ENCODE measurements at regions not wholly inside any gene's neighbourhood (a gene's known extent, or its start where the extent isn't known, plus 50 kb on each side); places are given as distances from the start of the nearest gene placed in this dataset.
"Not testable (repeated sequence)": the region's sequence is repeated elsewhere in the genome, so short reads cannot be mapped to it uniquely, and the experiment has no call there.

DNA sequence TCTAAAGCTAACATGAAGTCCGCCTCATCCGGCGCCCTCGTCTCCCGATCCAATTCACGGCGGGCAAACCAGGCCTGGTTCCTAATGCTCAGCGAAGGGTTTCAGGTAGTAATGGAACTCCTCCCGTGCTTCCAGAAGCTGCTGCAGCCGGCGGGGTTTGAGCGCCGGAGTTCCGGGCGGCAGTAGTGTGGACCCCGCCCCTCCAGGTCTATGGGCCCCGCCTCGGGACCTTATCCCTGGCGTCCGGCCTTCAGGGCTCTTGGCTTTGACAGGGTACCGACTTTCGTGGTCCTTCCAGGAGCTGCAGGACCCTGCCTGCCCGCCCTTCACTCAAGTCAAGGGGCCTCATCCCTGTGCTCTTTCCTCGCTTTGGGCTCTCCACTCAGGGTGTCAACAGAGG lies 304.1 kb downstream of the FAM72C start:
- H3K36me3 Mint-ChIP-seq (ENCODE audit: low read depth): no peaks in the 10 kb centered on the region
- H3K27me3 Mint-ChIP-seq (ENCODE audit: insufficient read depth): peaks cover 26% of the 10 kb centered on the region
- H3K9me3 Mint-ChIP-seq: no peaks in the 10 kb centered on the region
- DNase-seq: no peak
- H3K4me1 Mint-ChIP-seq (ENCODE audit: low read depth): no peaks in the 10 kb centered on the region
- TF ChIP-seq, protein P1, sequence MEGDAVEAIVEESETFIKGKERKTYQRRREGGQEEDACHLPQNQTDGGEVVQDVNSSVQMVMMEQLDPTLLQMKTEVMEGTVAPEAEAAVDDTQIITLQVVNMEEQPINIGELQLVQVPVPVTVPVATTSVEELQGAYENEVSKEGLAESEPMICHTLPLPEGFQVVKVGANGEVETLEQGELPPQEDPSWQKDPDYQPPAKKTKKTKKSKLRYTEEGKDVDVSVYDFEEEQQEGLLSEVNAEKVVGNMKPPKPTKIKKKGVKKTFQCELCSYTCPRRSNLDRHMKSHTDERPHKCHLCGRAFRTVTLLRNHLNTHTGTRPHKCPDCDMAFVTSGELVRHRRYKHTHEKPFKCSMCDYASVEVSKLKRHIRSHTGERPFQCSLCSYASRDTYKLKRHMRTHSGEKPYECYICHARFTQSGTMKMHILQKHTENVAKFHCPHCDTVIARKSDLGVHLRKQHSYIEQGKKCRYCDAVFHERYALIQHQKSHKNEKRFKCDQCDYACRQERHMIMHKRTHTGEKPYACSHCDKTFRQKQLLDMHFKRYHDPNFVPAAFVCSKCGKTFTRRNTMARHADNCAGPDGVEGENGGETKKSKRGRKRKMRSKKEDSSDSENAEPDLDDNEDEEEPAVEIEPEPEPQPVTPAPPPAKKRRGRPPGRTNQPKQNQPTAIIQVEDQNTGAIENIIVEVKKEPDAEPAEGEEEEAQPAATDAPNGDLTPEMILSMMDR (IDR thresholded peaks at IDR 0.05): no peak
- H3K4me3 Mint-ChIP-seq: no peak overlapping the region
- H3K27ac Mint-ChIP-seq: no peak overlapping the region

DNA sequence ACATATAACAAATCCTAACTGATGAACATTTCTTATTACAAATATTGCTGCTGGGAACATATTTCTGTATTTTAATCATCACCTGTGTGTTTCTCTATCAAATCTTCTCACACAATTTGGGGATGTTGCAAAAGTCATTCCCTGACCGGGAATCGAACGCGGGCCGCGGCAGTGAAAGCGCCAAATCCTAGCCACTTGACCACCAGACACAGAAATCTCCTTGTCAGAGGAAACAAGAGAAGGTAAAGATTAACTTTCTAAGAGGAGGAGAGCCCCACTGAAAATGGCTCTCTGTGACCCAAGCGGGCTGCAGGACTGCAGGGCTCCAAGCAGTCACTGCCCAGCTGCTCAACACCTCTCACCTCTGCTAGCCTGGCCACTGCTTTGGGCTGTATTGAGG lies 304.9 kb downstream of the FAM72C start:
- no peak overlapping the region for H3K27ac Mint-ChIP-seq
- H3K4me3 Mint-ChIP-seq: no peak overlapping the region
- H3K4me1 Mint-ChIP-seq (ENCODE audit: low read depth): no peaks in the 10 kb centered on the region
- TF ChIP-seq, protein P1 (IDR thresholded peaks at IDR 0.05): no peak
- peaks cover 30% of the 10 kb centered on the region for H3K27me3 Mint-ChIP-seq (ENCODE audit: insufficient read depth)
- H3K36me3 Mint-ChIP-seq (ENCODE audit: low read depth): no peaks in the 10 kb centered on the region
- no peaks in the 10 kb centered on the region for H3K9me3 Mint-ChIP-seq
- DNase-seq: no peak

DNA sequence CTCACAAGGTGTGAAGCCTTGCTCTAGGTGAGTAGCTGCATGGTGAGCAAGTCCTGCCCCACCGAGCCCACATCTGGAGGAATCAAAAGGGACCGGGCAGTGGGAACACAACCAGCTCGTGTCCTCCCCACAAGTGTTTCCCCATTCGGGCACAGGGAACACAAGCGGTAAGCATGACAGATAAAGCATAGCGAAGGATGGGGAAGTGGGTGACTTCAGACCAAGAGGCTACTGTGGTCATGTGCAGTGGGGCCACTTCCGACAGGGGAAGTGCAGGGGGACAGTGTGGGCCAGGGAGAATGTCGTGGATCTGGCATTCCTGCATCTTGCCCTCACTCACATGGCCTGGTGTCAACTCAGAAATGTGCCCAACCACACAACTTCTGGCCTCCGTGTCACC lies 306.2 kb downstream of the FAM72C start:
- no peak for DNase-seq
- Mint-ChIP-seq H3K4me1 (ENCODE audit: low read depth) (no peaks in the 10 kb centered on the region; the same call in 1 of the 2 replicates), H3K27me3 (ENCODE audit: insufficient read depth) (peaks cover 37% of the 10 kb centered on the region), H3K27ac (no peak overlapping the region), H3K4me3 (no peak overlapping the region), H3K36me3 (ENCODE audit: low read depth) (no peaks in the 10 kb centered on the region), H3K9me3 (no peaks in the 10 kb centered on the region)
- TF ChIP-seq, protein P1 (IDR thresholded peaks at IDR 0.05): no peak

DNA sequence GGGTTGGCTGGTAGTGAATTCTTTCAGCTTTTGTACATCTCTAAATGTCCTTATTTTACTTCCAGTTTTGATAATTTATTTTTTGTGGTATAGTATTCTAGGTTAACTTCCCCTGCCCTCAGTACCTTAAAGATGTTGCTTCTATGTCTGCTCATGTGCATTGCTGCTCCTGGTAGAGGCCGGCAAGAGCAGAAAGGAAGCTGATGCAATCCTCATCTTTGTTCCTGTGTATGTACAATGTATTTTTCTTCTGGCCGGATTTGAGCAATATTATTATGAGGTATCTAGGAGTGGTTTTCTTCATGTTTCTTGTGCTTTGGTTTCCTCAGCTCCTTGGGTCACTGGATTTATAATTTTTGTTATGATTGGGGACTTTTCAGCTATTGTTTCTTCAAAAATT lies 308.7 kb downstream of the FAM72C start:
- DNase-seq; H3K4me3 Mint-ChIP-seq; H3K4me1 Mint-ChIP-seq (ENCODE audit: low read depth); H3K27ac Mint-ChIP-seq; H3K9me3 Mint-ChIP-seq; H3K36me3 Mint-ChIP-seq (ENCODE audit: low read depth): not testable (repeated sequence)
- peaks cover 41% of the 10 kb centered on the region for H3K27me3 Mint-ChIP-seq (ENCODE audit: insufficient read depth)

DNA sequence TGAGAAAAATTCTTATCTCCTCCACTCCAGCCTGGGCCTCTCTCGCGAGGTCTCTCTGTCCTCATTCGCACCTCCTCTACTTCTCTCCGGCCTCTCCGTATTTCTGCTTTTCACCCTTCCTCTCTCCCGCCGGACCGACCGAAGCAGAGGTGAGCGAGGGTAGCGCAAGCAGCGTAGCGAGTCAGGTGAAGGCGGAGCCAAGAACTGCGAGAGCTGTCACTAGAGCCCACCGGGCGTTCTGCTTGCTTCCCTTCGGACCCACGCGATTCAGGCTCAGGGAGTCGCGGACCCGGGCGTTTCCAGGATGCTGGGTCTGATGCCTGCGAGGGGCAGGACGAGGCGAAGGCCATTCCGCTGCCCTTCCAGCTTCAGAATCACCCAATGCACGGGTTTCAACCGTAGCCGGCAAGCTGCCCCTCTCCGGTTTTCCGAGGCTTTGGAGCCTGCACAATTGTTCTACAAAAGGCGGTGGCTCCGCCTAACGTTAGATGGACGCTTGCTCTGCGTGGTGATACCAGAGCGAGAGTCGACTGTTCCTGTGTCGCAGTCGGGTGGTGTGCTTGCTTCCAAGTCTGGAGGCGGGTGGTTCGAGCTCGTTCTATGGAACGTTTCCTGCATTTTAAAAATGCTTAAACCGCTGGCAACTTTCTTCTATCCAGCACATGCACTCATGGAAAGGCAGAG lies 310.2 kb downstream of the FAM72C start:
- Mint-ChIP-seq H3K27ac (no peak overlapping the region), H3K4me1 (ENCODE audit: low read depth) (no peaks in the 10 kb centered on the region; the same call in 1 of the 2 replicates), H3K36me3 (ENCODE audit: low read depth) (no peaks in the 10 kb centered on the region), H3K9me3 (no peaks in the 10 kb centered on the region; the same call in 1 of the 2 replicates), H3K27me3 (ENCODE audit: insufficient read depth) (peaks cover 36% of the 10 kb centered on the region), H3K4me3 (peak overlapping the region; percentile 29; the same call in 1 of the 2 replicates)
- no peak for DNase-seq
- TF ChIP-seq, protein P1 (IDR thresholded peaks at IDR 0.05): no peak

DNA sequence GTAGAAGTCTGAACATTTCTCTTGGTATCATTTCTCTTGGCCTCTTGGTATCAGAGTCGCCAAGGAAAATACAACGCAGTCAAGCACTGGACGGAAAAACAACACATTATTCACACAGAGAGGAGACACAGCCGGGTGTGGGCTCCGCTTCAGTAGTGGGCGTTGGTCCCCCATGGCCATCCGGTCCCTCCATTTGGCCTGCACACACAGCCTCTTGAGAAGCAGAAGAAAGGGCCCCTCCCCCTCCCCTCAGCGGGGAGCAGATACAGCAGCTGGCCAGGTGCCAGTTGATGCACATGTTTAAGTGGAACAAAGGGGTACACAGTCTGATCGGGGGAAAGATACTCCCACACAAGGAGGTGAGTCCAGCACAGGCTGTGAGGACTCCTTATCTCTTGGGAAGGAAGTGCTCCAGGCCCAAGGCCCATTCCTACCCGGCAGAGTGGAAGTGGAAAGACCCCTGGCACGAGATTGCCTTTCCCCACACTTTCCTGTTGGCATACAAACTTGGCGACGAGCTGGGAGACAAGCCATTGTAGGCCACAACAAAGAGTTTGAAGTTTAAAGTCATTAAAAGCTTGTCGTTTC lies 311.3 kb downstream of the FAM72C start:
- Mint-ChIP-seq H3K27ac (no peak overlapping the region), H3K4me3 (no peak overlapping the region), H3K27me3 (ENCODE audit: insufficient read depth) (peaks cover 37% of the 10 kb centered on the region), H3K36me3 (ENCODE audit: low read depth) (no peaks in the 10 kb centered on the region), H3K4me1 (ENCODE audit: low read depth) (no peaks in the 10 kb centered on the region; the same call in 1 of the 2 replicates), H3K9me3 (no peaks in the 10 kb centered on the region; the same call in 1 of the 2 replicates)
- TF ChIP-seq, protein P1 (IDR thresholded peaks at IDR 0.05): no peak
- DNase-seq: no peak

Measured in HFFc6 (cell line).